ENCODE measurements at regions not wholly inside any gene's neighbourhood (a gene's known extent, or its start where the extent isn't known, plus 50 kb on each side); places are given as distances from the start of the nearest gene placed in this dataset.

DNA sequence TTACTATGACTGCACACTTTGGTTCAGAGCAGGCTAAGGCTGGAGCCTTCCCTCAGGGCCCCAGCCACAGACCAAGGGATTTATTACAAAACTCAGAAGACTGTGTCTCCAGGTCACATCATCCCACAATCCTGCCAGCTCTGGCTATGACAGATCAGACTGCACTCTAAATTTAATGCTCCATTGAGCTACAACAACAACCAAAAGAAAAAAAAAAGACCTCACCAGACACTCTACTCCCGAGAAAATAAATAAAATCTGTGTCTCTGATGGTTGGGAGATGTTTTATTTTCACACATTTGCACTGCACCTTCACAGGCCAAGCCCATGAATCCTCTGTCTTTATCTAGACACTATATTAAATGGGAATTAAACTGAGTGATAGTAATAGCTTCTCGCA lies 50.8 kb upstream of the CTNNB1 start:
- no peak for DNase-seq

DNA sequence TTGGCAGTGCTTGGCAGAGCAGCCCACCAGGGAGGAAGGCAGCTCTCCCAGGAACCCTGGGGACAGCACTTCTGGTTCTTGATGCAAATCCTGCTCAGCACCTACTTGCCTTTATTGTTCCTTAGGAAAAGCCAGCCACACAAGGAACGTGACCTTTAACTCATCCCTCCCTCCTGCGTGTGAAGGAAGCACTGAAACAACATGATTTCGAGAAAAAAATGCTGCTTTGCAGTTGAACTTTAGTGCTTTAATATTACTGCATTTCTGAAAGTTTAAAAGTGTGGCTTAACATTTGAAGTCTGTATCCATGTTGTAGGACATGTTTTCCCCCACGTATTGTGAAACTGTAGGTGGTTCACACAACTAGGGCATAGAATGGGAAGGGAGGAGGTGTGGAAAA lies 50.4 kb upstream of the CTNNB1 start:
- DNase-seq, result no peak
